A549 (cell line): ENCODE measurements at regions not wholly inside any gene's neighbourhood (a gene's known extent, or its start where the extent isn't known, plus 50 kb on each side); places are given as distances from the start of the nearest gene placed in this dataset.

Source experiments
- CEBPB ChIP-seq, 2 experiments: fragments of >200 bp in 1 of 2; sonication (Bioruptor Twin) in 1 of 2; formaldehyde crosslinking in 1 of 2; IDR thresholded peaks; 2 replicates each; pipeline ENCODE4 v1.6.1; 2012 to 2016
- TF ChIP-seq, protein P1 (sequence below): fragments of >200 bp; sonication (Bioruptor Twin); formaldehyde crosslinking; IDR thresholded peaks from 3 replicates; pipeline ENCODE4 v1.5.1; 2016

DNA sequence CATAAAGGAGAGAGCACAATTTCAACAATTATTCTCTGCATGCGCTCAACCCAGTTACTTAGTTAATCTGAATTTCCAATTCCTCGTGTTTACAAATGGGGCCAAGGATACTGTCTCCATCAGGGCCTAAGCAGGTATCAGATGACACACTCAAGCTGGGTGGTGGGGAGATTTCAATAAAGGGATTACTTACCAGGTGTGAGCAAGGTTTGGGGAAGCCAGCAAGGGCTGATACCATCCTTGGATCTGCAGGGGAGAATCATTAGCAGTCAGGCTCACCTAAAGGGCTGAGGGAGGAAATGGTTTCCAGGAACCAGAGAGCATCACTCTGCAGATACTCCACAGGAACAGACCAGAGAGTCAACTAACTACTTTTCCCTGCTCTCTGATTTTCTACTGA lies 487.1 kb downstream of the NTRK2 start:
- no peak for TF ChIP-seq CEBPB (IDR thresholded peaks at IDR 0.05)
- TF ChIP-seq, protein P1, sequence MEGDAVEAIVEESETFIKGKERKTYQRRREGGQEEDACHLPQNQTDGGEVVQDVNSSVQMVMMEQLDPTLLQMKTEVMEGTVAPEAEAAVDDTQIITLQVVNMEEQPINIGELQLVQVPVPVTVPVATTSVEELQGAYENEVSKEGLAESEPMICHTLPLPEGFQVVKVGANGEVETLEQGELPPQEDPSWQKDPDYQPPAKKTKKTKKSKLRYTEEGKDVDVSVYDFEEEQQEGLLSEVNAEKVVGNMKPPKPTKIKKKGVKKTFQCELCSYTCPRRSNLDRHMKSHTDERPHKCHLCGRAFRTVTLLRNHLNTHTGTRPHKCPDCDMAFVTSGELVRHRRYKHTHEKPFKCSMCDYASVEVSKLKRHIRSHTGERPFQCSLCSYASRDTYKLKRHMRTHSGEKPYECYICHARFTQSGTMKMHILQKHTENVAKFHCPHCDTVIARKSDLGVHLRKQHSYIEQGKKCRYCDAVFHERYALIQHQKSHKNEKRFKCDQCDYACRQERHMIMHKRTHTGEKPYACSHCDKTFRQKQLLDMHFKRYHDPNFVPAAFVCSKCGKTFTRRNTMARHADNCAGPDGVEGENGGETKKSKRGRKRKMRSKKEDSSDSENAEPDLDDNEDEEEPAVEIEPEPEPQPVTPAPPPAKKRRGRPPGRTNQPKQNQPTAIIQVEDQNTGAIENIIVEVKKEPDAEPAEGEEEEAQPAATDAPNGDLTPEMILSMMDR = no peak
